ENCODE measurements at regions not wholly inside any gene's neighbourhood (a gene's known extent, or its start where the extent isn't known, plus 50 kb on each side); places are given as distances from the start of the nearest gene placed in this dataset.

- CTCF ChIA-PET: no interaction called here
- POLR2A ChIA-PET: no interaction called here
Observed at GRCh38 chr6:141174932-141175331, 957.8 kb upstream of the GJE1 start.

GRCh38 chr6:141173529-141173928, 959.2 kb upstream of the GJE1 start:
- H3K4me1 Mint-ChIP-seq: no peaks in the 10 kb centered on the region
- H3K27me3 Mint-ChIP-seq: no peaks in the 10 kb centered on the region
- DNase-seq (no peak), ATAC-seq (ENCODE audit: low read depth) (no peak)
- POLR2A ChIA-PET: no interaction called here
- H3K9me3 Mint-ChIP-seq: no peaks in the 10 kb centered on the region
- TF ChIP-seq CTCF (IDR thresholded peaks at IDR 0.05): no peak
- no peak overlapping the region for H3K4me3 Mint-ChIP-seq
- no peak overlapping the region for H3K27ac Mint-ChIP-seq
- H3K36me3 Mint-ChIP-seq (ENCODE audit: low read depth): no peaks in the 10 kb centered on the region
- CTCF ChIA-PET: no interaction called here
- intact Hi-C loops (cut with micrococcal nuclease): no loop called here

More at GRCh38 chr6:141174932-141175331, 957.8 kb upstream of the GJE1 start:
- DNase-seq: no peak
- no peak overlapping the region for H3K4me3 Mint-ChIP-seq
- H3K27ac Mint-ChIP-seq: no peak overlapping the region
- TF ChIP-seq CTCF (IDR thresholded peaks at IDR 0.05): no peak
- intact Hi-C loops (cut with micrococcal nuclease): no loop called here
- no peak for ATAC-seq (ENCODE audit: low read depth)
- no peaks in the 10 kb centered on the region for H3K27me3 Mint-ChIP-seq
- no peaks in the 10 kb centered on the region for H3K4me1 Mint-ChIP-seq
- H3K9me3 Mint-ChIP-seq: no peaks in the 10 kb centered on the region
- H3K36me3 Mint-ChIP-seq (ENCODE audit: low read depth): no peaks in the 10 kb centered on the region

- ChIA-PET CTCF (no interaction called here), POLR2A (no interaction called here)
- intact Hi-C loops (cut with micrococcal nuclease): no loop called here
- H3K9me3 Mint-ChIP-seq: no peaks in the 10 kb centered on the region
- no peaks in the 10 kb centered on the region for H3K36me3 Mint-ChIP-seq (ENCODE audit: low read depth)
- H3K27me3 Mint-ChIP-seq: no peaks in the 10 kb centered on the region
- no peak overlapping the region for H3K27ac Mint-ChIP-seq
- no peak overlapping the region for H3K4me3 Mint-ChIP-seq
- TF ChIP-seq CTCF (IDR thresholded peaks at IDR 0.05): no peak
- no peak for DNase-seq
- ATAC-seq (ENCODE audit: low read depth): no peak
- H3K4me1 Mint-ChIP-seq: no peaks in the 10 kb centered on the region
Observed at GRCh38 chr6:141169419-141169818, 963.3 kb upstream of the GJE1 start.

- Mint-ChIP-seq H3K4me1 (no peaks in the 10 kb centered on the region), H3K36me3 (ENCODE audit: low read depth) (no peaks in the 10 kb centered on the region), H3K9me3 (no peaks in the 10 kb centered on the region), H3K4me3 (no peak overlapping the region), H3K27ac (no peak overlapping the region), H3K27me3 (no peaks in the 10 kb centered on the region)
- ATAC-seq (ENCODE audit: low read depth) (no peak), DNase-seq (no peak)
- intact Hi-C loops (cut with micrococcal nuclease): no loop called here
- CTCF ChIA-PET: no interaction called here
- TF ChIP-seq CTCF (IDR thresholded peaks at IDR 0.05): no peak
- POLR2A ChIA-PET: no interaction called here
Observed at GRCh38 chr6:141167945-141168344, 964.8 kb upstream of the GJE1 start.

- no peak for TF ChIP-seq CTCF (IDR thresholded peaks at IDR 0.05)
- DNase-seq (no peak), ATAC-seq (ENCODE audit: low read depth) (no peak)
- intact Hi-C loops (cut with micrococcal nuclease): no loop called here
- H3K4me1 Mint-ChIP-seq: no peaks in the 10 kb centered on the region
- ChIA-PET CTCF (no interaction called here), POLR2A (no interaction called here)
- H3K27me3 Mint-ChIP-seq: no peaks in the 10 kb centered on the region
- H3K27ac Mint-ChIP-seq: no peak overlapping the region
- no peak overlapping the region for H3K4me3 Mint-ChIP-seq
- H3K9me3 Mint-ChIP-seq: no peaks in the 10 kb centered on the region
- no peaks in the 10 kb centered on the region for H3K36me3 Mint-ChIP-seq (ENCODE audit: low read depth)
Observed at GRCh38 chr6:141165002-141165665, 967.6 kb upstream of the GJE1 start.
